ENCODE measurements at regions not wholly inside any gene's neighbourhood (a gene's known extent, or its start where the extent isn't known, plus 50 kb on each side); places are given as distances from the start of the nearest gene placed in this dataset.

GRCh38 chr13:62924395-62924794 is 1508.7 kb upstream of the PCDH20 start:
- Histone ChIP-seq H3K4me1 (no peaks in the 10 kb centered on the region), H3K9me3 (no peaks in the 10 kb centered on the region), H3K4me3 (no peak overlapping the region), H3K27me3 (no peaks in the 10 kb centered on the region), H3K27ac (no peak overlapping the region), H3K36me3 (no peaks in the 10 kb centered on the region)
- ATAC-seq = no peak
- TF ChIP-seq POLR2A (IDR thresholded peaks at IDR 0.05) (no peak), POLR2AphosphoS5 (IDR thresholded peaks at IDR 0.05) (no peak), EP300 (IDR thresholded peaks at IDR 0.05) (no peak), CTCF (IDR thresholded peaks at IDR 0.05) (no peak)

- H3K36me3 ChIP-seq = no peaks in the 10 kb centered on the region
- WGBS, 2 donors (ENCODE audit: low coverage in 1 of 2) = 75 to 89% methylated on average over 2 of the region's 2 CpGs
- H3K9me3 ChIP-seq = no peaks in the 10 kb centered on the region
- H3K27me3 ChIP-seq = no peaks in the 10 kb centered on the region
- H3K27ac ChIP-seq = no peak overlapping the region
- H3K4me3 ChIP-seq = no peak overlapping the region
- ATAC-seq = no peak
- TF ChIP-seq CTCF (IDR thresholded peaks at IDR 0.05) = no peak
- TF ChIP-seq POLR2AphosphoS5 (IDR thresholded peaks at IDR 0.05) = no peak
- no peak for TF ChIP-seq POLR2A (IDR thresholded peaks at IDR 0.05)
- TF ChIP-seq EP300 (IDR thresholded peaks at IDR 0.05) = no peak
- H3K4me1 ChIP-seq = no peaks in the 10 kb centered on the region
Observed at GRCh38 chr13:62920159-62920558, 1504.5 kb upstream of the PCDH20 start.

GRCh38 chr13:62919491-62919890 is 1503.8 kb upstream of the PCDH20 start:
- no peak overlapping the region for H3K27ac ChIP-seq
- H3K9me3 ChIP-seq = no peaks in the 10 kb centered on the region
- H3K4me3 ChIP-seq = no peak overlapping the region
- no peaks in the 10 kb centered on the region for H3K27me3 ChIP-seq
- H3K36me3 ChIP-seq = no peaks in the 10 kb centered on the region
- H3K4me1 ChIP-seq = no peaks in the 10 kb centered on the region
- no CpG with 5 or more reads among the region's 12 CpGs for WGBS, 2 donors (ENCODE audit: low coverage in 1 of 2)
- no peak for ATAC-seq
- TF ChIP-seq EP300 (IDR thresholded peaks at IDR 0.05) = no peak

DNA sequence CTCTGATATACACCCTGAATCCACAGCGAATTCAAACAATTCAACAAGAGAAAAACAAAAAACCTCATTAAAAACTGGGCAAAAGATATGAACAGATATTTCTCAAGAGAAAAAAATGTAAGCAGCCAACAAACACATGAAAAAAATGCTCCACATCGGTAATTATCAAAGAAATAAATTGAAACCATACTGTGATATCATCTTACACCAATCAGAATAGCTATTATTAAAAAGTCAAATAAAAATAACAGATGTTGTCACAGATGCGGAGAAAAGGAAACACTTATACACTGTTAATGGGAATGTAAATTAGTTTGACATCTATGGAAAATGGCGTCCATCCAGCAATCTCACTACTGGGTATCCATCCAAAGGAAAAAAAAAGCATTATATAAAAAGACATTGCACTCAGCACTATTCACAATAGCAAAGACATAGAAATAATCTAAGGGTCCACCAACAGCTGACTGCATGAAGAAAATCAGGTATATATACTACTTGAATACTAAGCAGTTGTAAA is 1495.0 kb upstream of the PCDH20 start:
- Histone ChIP-seq H3K9me3 (no peaks in the 10 kb centered on the region), H3K36me3 (no peaks in the 10 kb centered on the region)
- no peak for ATAC-seq

DNA sequence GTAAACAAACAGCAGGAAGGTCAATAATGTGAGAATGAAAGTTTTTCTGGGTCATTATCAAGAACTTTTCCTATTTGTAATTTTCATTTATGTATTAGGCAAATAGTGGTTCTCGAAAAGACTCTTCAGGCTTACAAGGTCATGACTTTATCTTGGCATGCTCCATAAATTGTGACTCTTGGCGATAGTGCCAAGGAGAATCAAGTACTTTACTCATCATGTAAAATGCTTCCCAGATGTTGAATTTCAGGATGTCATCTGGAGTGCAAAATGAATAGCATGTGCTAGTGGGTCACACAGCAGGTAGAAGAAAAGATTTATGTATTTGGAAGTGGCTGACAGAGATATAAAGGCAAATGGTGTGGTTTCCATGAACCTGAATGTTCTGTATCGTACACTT is 1492.7 kb upstream of the PCDH20 start:
- H3K4me1 ChIP-seq = no peaks in the 10 kb centered on the region
- no peak overlapping the region for H3K27ac ChIP-seq
- H3K9me3 ChIP-seq = no peaks in the 10 kb centered on the region
- no peak for TF ChIP-seq POLR2A (IDR thresholded peaks at IDR 0.05)
- no peak for TF ChIP-seq POLR2AphosphoS5 (IDR thresholded peaks at IDR 0.05)
- TF ChIP-seq EP300 (IDR thresholded peaks at IDR 0.05) = no peak
- no peak for TF ChIP-seq CTCF (IDR thresholded peaks at IDR 0.05)
- no peak for ATAC-seq
- H3K27me3 ChIP-seq = no peaks in the 10 kb centered on the region
- WGBS, 2 donors (ENCODE audit: low coverage in 1 of 2) = 82 to 83% methylated on average over 3 of the region's 3 CpGs
- H3K36me3 ChIP-seq = no peaks in the 10 kb centered on the region
- H3K4me3 ChIP-seq = no peak overlapping the region

More for the DNA sequence above, 1495.0 kb upstream of the PCDH20 start:
- H3K4me1 ChIP-seq = no peaks in the 10 kb centered on the region
- H3K27me3 ChIP-seq = no peaks in the 10 kb centered on the region
- WGBS, 2 donors (ENCODE audit: low coverage in 1 of 2) = 57 to 65% methylated on average over 4 of the region's 4 CpGs
- no peak overlapping the region for H3K27ac ChIP-seq
- H3K4me3 ChIP-seq = no peak overlapping the region
- no peak for TF ChIP-seq POLR2A (IDR thresholded peaks at IDR 0.05)
- TF ChIP-seq CTCF (IDR thresholded peaks at IDR 0.05) = no peak
- no peak for TF ChIP-seq EP300 (IDR thresholded peaks at IDR 0.05)
- no peak for TF ChIP-seq POLR2AphosphoS5 (IDR thresholded peaks at IDR 0.05)

Data from gastroesophageal sphincter (tissue), 4 donors.